GM12891 (cell line): ENCODE measurements at regions not wholly inside any gene's neighbourhood (a gene's known extent, or its start where the extent isn't known, plus 50 kb on each side); places are given as distances from the start of the nearest gene placed in this dataset.

ENCODE experiments used
- PAX5 ChIP-seq: IDR thresholded peaks from 2 replicates; pipeline ENCODE4 v1.6.1; 2011; ENCODE audit warnings: low read length, moderate library complexity, mild to moderate bottlenecking; ENCODE audit not compliant: insufficient read depth, severe bottlenecking
- POLR2A ChIP-seq: IDR thresholded peaks from 2 replicates; pipeline ENCODE4 v1.6.1; 2011; ENCODE audit warnings: low read depth, low read length, control low read depth
- POLR2AphosphoS5 ChIP-seq: IDR thresholded peaks from 2 replicates; pipeline ENCODE4 v1.6.1; 2011; ENCODE audit warnings: low read depth, low read length, control low read depth
- TAF1 ChIP-seq: IDR thresholded peaks from 2 replicates; pipeline ENCODE4 v1.6.1; 2011; ENCODE audit warnings: low read depth, low read length, control low read depth

- TF ChIP-seq POLR2AphosphoS5 (no peak), POLR2A (no peak), TAF1 (no peak), PAX5 (no peak)
Observed at GRCh38 chr4:133812236-133812635, 389.4 kb downstream of the PABPC4L start.
